ENCODE measurements at regions not wholly inside any gene's neighbourhood (a gene's known extent, or its start where the extent isn't known, plus 50 kb on each side); places are given as distances from the start of the nearest gene placed in this dataset.
A peak's percentile ranks its signal among the peaks of the same experiment; 100 is the strongest.

GRCh38 chr1:234535763-234536515 lies 57.0 kb upstream of the TARBP1 start:
- Histone ChIP-seq H3K4me1 (ENCODE audit: control insufficient read depth in 5 of 5, insufficient read depth in 5 of 5, low read length in 5 of 5) (peaks cover 14 to 90% (median 61%) of the 10 kb centered on the region in 5 donors), H3K27me3 (ENCODE audit: control insufficient read depth in 3 of 3, insufficient read depth in 3 of 3, low read length in 2 of 3) (no peaks in the 10 kb centered on the region), H3K9me3 (ENCODE audit: control insufficient read depth in 4 of 4, insufficient read depth in 3 of 4, low read length in 3 of 4) (no peaks in the 10 kb centered on the region), H3K9ac (ENCODE audit: insufficient read depth in 1 of 2, low read length in 2 of 2) (peak overlapping the region in 1 of 2 donors; percentile 70), H3K27ac (ENCODE audit: low read depth in 1 of 2, low read length in 1 of 2) (peak overlapping the region; percentile 96 to 98), H3K4me3 (no peak overlapping the region), H3K36me3 (ENCODE audit: control insufficient read depth in 4 of 4, insufficient read depth in 4 of 4, low read length in 4 of 4) (no peaks in the 10 kb centered on the region)
- 39 to 49% methylated on average over 14 of the region's 14 CpGs for WGBS, 2 donors
- ATAC-seq (ENCODE audit: insufficient read depth, low FRiP score) (peak; percentile 20), DNase-seq (peak; percentile 88 to 95 (median 91))
- no peak for TF ChIP-seq CTCF (IDR thresholded peaks at IDR 0.05; ENCODE audit: control extremely low read depth, extremely low read depth)

- WGBS, 2 donors, result 64 to 75% methylated on average over 7 of the region's 7 CpGs
- ATAC-seq (ENCODE audit: insufficient read depth, low FRiP score), result no peak
- TF ChIP-seq CTCF (IDR thresholded peaks at IDR 0.05; ENCODE audit: control extremely low read depth, extremely low read depth), result no peak
- no peaks in the 10 kb centered on the region for H3K27me3 ChIP-seq (ENCODE audit: control insufficient read depth in 3 of 3, insufficient read depth in 3 of 3, low read length in 2 of 3)
- H3K9me3 ChIP-seq (ENCODE audit: control insufficient read depth in 4 of 4, insufficient read depth in 3 of 4, low read length in 3 of 4), result no peaks in the 10 kb centered on the region
- peaks cover 16 to 96% (median 62%) of the 10 kb centered on the region in 5 donors for H3K4me1 ChIP-seq (ENCODE audit: control insufficient read depth in 5 of 5, insufficient read depth in 5 of 5, low read length in 5 of 5)
- H3K9ac ChIP-seq (ENCODE audit: insufficient read depth in 1 of 2, low read length in 2 of 2), result peak overlapping the region in 1 of 2 donors; percentile 70
- no peaks in the 10 kb centered on the region for H3K36me3 ChIP-seq (ENCODE audit: control insufficient read depth in 4 of 4, insufficient read depth in 4 of 4, low read length in 4 of 4)
- no peak overlapping the region for H3K4me3 ChIP-seq
- DNase-seq, result no peak
- peak overlapping the region; percentile 96 to 98 for H3K27ac ChIP-seq (ENCODE audit: low read depth in 1 of 2, low read length in 1 of 2)
These were observed 56.2 kb upstream of the TARBP1 start for GRCh38 chr1:234535218-234535617.

- Histone ChIP-seq H3K9me3 (ENCODE audit: control insufficient read depth in 4 of 4, insufficient read depth in 3 of 4, low read length in 3 of 4) (no peaks in the 10 kb centered on the region), H3K4me1 (ENCODE audit: control insufficient read depth in 5 of 5, insufficient read depth in 5 of 5, low read length in 5 of 5) (peaks cover 16 to 96% (median 69%) of the 10 kb centered on the region in 5 donors), H3K4me3 (no peak overlapping the region), H3K27me3 (ENCODE audit: control insufficient read depth in 3 of 3, insufficient read depth in 3 of 3, low read length in 2 of 3) (no peaks in the 10 kb centered on the region), H3K27ac (ENCODE audit: low read depth in 1 of 2, low read length in 1 of 2) (peak overlapping the region; percentile 82 to 96), H3K36me3 (ENCODE audit: control insufficient read depth in 4 of 4, insufficient read depth in 4 of 4, low read length in 4 of 4) (no peaks in the 10 kb centered on the region), H3K9ac (ENCODE audit: insufficient read depth in 1 of 2, low read length in 2 of 2) (peak overlapping the region in 1 of 2 donors; percentile 81)
- TF ChIP-seq CTCF (IDR thresholded peaks at IDR 0.05; ENCODE audit: control extremely low read depth, extremely low read depth), result no peak
- ATAC-seq (ENCODE audit: insufficient read depth, low FRiP score) (no peak), DNase-seq (peak; percentile 99 to 100 (median 100))
- 42 to 62% methylated on average over 14 of the region's 14 CpGs for WGBS, 2 donors
These were observed 55.2 kb upstream of the TARBP1 start for GRCh38 chr1:234533975-234534876.

Measured in lung (tissue), 11 donors.